NCI-H1092 (cell line): ENCODE measurements at regions not wholly inside any gene's neighbourhood (a gene's known extent, or its start where the extent isn't known, plus 50 kb on each side); places are given as distances from the start of the nearest gene placed in this dataset.

Experiments
- DNase-seq: peaks from one replicate; lab custom pipeline; 2025; lab: John Stamatoyannopoulos, UW

DNA sequence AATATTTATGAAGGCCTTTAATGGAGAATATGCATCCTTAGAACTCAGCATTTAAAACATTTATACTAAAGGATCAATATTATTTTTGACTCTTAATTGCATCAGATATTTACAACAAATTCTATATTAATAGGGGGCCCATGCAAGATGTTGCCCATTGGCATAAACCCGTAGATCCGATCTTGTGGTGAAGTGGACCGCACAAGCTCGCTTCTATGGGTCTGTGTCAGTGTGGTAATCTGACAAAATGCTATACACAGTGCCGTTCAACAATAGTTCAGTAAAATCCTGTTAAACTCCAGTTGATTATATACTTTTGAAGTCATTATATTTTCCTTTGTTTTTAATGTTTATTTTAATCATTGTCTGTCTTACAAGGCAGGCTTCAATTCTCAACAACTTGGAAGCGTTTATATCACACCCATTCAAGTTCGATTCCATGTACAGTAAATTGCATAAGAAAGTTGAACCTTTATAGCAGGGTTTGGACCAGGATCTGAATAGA lies 809.2 kb downstream of the USP25 start:
- no peak for DNase-seq

DNA sequence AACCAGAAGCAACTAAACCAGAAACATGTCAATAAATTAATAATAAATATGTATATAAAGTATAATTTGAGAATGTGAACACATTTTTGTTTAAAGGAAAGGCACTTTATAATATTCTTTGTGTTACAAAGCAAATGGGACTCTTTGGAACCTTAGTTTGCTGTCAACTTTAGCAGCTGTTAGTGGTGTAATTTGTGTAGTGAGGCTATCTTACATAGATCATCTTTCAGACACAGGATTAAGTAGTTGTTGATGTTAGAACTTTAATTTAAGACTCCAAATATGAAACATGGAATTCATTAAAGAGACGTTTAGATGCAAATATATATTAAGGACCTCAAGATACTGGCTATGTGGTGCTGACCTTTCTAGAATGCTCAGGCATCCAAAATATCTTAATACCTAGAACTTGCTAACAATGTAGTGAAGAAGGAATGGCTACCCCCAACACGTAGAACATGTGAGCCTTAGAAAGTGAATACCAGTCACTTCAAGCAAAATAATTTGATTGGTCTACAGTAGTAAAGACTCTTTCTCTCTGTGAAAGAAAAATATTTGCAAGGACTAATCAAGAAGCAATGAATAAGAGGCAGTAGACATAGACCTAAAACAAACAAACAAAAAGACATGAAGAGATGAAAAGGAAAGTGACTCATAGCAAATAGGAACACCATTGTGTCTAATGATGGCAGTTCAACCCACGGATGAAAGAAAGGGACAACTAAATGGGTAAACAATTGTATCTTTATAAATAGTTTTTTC lies 811.4 kb downstream of the USP25 start:
- no peak for DNase-seq

DNA sequence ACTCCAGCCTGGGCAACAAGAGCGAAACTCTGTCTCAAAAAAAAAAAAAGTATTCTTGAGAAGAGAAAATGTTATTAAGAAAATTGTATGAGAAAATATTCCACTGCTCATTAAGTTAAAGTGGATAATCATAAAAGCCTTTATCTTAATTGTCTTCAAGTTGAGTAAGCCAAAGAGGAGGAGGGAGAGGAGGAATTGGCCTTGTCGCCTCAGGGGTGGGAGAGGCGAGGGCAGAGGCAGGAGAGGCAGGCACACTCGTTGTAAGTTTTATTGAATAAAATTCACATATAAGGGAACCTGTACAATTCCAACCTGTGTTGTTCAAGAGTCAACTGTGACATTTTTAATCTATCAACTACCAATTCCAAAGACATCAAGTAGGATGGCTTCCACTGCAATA lies 820.3 kb downstream of the USP25 start:
- DNase-seq = no peak

DNA sequence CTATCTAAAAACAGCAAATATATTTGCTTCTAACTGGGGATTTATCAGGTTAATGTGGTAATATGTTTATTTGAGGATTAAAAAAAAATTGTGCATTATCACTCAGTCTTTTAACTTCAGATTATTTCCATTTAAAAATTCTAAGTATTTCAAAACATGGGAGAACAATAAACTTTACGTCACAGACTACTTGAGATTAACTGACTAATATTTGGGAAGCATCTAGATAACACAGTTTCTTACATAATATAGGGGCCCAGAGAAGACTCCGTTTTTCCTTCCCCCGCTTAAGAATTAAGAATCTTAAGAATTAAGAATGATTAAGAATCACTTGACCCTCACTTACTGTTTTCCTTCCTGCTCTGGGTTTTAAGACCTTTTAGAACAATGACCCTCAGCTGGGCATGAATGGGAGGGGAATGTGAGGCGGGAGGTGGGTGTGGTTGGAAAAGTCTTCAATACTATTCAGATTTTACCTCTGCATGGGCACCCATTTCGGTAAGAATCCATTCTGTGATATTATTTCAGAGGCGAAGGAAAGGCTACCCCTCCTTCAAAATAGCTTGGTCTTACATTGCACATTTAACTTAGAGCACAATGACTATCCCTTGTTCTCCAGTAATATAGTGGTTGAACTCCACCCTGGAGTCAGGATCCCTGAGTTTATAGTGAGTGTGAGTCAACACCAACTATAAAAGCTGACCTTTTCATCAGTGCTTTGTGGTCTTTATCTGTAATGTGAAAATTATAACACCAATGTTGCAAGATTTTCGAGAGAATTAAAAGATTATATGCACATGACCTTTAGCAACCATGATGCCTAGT lies 821.3 kb downstream of the USP25 start:
- no peak for DNase-seq

DNA sequence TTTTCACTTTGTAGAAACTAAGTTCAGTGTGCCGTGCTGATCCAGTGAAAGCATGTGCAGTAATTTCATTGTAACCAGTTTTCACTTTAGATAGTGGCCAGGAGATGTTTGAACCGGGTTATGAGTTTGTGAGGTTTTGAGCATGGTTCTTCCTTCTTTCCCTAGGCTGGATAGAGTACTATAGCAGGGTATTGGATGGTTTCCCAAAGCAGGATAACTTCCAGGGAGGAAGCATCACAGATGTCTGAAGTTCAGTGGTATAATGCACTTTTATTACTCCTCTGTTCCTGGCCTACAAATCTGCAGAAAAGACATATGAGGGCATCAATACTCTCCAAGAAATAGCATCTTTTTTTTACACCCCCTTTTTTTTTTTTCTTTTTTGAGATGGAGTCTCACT lies 823.1 kb downstream of the USP25 start:
- DNase-seq = no peak

DNA sequence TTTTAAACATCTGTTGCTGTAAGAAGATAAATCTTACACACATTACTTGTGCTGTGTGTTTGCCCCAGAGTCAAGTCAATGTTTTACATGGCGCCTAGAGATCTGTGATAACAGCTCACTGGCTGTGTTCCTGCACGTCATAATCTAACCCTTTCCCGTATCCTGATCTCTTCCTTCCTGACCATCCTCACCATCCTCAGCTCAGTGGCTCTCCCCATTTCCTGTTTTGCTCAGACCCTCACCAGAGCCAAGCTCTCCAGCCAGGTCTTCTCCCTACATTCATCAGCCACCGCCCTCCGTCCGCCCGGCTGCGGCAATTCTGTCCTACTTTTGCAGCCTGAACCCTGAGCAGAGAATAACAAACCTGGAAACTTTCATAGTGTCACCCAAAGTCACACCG lies 824.7 kb downstream of the USP25 start:
- DNase-seq = no peak

DNA sequence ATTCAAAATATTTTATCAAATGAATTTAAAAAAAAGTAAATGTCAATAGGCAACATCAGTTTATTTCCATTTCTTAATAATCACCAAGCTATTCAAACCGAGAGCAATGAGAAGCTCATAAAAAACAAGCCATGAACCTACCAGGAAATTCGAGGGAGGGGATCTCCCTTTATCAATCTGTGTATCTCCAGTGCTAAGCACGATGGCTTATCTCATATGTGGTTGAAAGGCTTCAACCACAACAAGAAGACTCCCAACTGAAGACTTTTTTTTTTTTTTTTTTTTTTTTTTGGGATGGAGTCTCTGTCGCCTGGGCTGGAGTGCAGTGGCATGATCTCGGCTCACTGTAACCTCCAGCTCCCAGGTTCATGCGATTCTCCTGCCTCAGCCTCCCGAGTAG lies 833.3 kb downstream of the USP25 start:
- DNase-seq = no peak

DNA sequence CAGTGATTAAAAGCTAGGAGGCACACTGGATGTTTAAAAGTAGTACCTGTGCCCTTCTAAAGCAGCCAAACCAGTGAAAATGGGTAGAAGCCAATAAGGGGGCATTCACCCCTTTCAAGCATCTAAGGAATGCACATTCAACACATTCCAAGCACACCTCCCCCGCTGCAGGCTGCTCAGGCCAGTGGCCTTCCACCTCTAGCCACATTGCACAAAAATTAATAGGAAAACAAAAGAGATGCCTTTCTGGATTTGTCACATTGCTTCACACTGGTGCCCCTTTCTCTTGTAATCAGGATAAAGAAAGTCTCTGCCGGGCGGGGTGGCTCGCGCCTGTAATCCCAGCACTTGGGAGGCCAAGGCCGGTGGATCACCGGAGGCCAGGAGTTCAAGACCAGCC lies 834.0 kb downstream of the USP25 start:
- DNase-seq = no peak

DNA sequence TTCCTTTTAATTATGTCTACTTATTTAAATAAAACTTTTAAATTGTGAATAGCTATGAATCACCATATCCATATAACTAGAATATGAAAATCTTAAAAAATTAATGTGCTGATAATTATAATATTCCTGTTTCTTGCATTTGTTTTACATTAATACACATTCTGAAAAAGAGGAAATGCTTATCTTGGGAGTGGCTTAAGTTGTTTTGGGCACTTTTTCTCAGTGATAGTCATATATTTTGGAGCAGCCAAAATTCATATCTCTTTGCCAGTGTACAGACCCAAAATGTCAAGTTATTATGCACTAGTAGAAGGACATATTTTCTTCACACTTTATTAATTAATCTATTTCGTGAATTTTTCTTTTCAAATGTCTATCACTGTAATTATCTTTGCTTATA lies 838.5 kb downstream of the USP25 start:
- no peak for DNase-seq

DNA sequence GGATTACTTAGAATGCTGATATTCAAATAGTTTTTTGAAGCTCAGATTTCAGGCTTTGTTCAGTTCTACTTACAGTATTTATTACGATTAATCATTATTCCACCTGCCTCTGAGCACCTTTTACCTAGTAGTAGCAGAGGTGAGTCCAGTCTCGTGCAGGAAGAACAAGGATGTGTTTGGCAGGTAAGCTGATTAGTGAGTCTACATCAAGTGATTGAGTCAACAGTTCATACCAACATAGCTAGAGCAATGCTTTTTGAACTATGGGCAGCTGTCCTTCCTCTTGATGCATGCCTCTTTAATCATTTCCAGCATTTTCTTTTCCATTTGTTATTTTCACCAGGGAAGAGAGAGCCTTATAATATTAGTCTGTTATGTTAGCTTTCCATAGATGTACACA lies 838.9 kb downstream of the USP25 start:
- DNase-seq = no peak

DNA sequence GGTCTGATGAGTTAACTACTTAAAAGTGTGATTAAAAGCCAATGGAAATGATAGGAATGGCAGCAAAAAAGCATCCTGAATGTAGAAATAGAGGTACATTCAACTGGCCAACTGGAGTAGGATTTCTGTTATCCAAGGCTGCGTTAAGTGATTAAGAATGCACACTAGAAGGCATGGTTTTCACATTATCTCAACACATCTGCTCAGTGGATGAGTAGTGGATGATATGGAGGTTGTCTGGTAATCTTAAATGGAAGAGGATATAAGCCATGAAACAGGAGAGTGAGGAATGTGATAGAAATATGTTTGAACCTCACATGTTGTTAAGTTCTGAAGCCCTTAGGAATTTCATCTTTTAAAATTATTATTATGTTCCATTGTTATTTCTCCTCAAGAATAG lies 839.9 kb downstream of the USP25 start:
- DNase-seq = no peak

DNA sequence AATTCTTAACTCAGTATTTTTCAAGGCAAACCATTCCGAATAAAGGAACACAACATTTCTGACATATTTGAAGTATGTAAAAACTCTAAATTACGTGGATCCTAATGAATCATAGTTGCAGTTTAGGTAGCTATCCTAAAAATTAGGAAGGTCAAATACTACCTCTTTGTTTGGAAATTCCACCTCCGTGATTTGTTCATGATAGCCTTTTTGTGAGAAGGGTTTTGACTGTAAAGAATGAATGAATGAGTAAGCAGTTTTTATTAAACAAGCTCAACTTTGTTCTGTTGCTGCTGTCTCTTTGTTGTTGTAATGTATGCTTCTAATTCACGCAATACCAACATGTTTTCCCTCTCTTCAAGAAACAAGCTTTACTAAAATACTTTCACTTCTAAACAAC lies 840.4 kb downstream of the USP25 start:
- no peak for DNase-seq

DNA sequence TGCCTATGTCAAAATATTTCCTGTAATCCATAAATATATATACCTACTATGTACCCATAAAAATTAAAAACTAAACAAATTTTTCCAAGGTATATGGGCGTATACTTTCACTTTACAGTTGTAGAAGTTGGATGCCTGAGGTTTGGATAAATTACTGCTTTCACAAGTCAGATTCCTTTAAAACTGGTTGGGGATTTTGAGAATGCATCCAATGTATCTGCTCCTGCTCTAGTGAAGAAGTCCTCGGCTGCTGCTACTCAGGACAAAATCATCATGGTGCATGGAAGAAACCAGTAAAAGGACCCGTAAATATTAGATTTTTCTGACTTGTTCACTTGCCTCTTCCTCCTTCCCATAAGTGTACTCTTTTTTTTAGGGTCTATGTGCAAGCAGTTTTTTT lies 841.1 kb downstream of the USP25 start:
- DNase-seq = no peak

DNA sequence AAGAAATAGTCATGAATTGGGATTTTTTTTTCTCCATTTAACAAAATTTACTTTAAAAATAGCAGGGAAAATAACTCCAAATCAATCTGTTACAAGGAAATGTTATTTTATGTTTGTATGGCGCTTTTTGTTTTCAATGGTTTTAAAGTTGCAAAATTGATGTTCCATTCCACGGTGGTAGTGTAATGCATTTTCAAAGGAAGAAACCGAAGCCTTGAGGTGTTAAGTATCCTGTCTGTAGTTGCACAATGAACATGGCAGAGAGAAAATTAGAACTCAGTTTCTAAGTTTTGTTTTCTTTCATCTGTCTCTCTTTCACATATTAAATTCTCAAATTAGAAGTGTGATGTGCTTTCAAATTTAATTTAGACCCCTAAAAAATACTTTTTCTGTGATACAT lies 841.8 kb downstream of the USP25 start:
- no peak for DNase-seq

DNA sequence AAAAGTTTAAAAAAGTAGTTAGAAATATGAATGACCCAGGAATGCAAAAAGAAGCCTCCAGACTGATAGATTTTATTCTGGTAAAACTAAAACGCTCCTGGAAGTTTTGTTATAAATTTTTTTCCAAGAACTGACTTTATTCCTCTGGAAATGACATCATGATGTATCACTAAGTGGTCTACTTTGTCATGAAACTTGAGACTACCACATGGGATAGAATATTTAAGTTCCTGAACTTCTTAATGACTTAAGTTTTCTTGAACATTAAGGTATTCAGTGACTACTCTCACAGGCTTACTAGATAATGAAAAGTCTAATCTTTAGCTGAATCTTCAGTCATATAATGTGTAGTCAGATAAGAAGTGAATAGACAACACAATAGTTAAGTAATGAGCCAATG lies 842.2 kb downstream of the USP25 start:
- DNase-seq = no peak

DNA sequence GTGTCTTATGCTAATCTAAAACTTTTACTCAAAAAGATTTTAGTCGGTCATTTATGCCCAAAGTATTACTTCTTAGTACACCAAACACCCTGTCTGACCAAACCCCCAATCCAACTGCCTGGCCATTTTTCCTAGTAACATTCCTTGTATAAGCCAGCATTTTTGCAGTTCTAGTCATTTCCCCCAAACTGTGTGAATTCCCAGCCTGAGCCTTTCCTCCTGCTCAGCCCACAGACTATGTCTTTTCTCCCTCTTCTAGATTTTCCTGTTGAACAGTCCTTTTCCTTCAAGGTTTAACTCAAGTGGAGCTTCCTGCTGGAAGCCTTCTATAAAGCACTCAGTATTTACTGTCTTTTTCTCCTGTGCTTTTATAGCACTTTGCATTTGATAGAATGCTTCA lies 843.8 kb downstream of the USP25 start:
- DNase-seq = no peak

DNA sequence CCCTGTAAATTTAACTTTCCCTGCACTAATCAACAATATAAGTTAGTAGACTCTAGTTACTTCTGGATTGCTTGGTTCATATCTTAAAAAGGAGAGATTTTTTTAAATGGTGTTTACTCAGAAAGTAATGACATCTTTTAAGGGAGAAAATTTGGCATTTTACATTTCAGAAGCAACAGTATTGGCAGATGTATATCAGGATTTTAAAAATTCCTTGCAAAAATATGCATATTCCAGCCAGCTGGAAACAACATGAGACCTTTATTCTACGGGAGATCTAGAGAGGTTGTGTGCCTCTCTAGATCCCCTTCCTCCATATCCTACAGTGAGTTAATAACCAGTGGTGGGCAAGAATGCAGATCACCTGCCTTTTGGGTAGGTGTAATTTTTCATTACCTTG lies 848.2 kb downstream of the USP25 start:
- DNase-seq = no peak

DNA sequence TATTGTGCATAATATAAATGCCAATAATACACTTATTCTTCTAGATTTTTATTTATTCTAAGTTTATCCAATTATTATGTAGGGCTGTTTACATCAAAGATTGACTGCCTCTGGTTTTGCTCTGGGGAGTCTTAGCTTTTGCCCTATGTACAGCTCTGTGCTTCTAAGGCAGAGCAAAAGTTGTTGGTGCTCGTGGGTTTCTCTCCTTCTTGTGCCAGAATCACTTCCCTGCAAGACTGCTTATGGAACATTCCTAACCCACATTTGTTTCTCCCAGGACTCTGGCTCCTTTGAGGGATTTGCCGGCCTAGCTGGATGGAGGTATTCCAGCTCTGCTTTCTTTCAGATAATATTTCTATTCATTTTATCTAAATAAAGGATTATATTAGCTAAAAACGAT lies 849.1 kb downstream of the USP25 start:
- DNase-seq = no peak

DNA sequence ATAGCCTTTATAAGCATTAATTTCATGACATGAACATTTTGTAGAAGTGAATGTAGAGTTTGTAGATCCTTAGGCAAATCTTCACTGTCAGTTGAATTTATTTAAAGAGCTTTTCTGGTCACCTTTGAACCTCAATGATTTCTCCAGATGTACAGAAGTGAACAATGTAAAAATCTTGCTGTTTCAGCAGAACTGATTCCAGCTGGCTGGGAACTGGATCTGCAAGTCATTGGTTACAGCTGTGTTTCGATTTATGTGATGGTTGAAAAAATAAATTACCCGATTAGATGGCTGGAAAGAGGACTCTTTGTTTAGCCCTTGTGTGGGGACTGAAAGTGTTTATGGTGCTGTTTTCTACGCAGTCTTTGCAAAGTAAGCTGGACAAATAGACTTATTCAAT lies 849.8 kb downstream of the USP25 start:
- no peak for DNase-seq

DNA sequence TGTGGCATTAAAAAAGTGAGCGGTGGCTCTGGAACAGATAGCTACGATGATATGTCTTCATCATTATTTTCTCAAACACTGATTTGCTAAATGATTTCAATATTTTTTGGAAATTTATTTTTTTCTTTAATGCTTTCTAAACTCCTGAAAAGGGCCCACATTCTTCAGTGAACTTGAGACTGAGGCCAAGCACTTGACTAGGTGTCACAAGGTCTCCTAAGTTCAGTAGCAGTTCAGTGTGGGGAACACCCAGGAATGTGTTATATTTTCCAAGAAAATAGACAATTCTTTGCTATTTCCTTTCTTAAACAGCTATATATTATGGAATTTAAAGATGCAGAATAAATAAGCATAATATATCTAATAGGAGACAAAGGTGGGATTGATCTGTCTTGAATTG lies 850.9 kb downstream of the USP25 start:
- no peak for DNase-seq

DNA sequence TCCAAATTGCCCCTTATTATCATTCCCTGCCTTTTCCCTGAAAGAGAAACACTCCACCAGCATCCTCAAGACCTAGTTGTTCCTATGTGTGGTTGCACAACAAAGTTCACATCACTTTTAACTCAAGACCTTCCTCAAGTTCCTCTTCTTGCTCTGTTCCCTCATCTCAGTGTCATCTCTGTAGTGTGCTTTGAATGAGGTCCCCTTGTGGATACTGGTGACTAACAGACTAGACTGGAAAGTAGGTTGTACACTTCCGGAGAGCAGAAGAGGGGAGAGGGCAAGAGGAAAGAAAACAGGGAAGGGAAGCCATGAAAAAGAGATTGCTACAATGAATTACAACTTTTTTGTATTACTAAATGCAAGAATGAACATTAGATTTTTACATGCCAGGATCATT lies 853.8 kb downstream of the USP25 start:
- no peak for DNase-seq

DNA sequence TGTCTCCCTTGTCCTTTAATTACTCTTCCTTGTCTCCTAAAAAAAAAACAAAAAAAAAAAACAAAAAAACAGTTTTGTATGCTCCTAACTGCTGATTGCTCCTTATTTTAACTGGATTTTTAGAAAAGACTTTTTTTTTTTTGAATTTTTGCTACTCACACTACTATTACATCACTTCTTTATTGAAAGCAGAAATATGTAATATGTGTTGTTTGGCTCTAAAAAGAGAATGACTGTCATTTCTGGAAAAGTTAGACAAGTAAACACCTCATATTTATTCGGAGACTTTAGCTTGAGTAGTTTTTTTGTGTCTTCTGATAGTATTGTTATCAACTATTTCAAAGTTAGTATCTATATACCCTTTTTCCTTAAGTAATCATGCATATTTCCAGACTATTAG lies 855.0 kb downstream of the USP25 start:
- no peak for DNase-seq

DNA sequence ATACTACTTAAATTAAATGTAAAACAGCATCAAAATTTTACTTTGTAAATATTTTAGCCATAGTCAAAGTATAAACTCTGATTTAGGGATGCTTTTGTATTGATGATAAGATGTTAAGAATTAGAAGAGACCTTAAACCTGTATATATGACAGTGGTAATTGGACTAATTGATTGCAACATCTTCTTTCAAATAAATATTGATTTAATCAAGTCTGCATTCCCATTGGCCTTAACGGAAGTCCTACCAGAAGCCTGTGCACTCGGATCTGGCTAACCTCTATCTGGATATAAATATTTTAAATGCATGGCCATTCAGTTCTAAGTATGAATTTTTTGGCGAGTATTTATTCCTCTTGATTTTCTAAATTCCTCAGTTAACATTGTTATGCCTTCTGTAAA lies 856.1 kb downstream of the USP25 start:
- no peak for DNase-seq
